A549 (cell line): ENCODE measurements at regions not wholly inside any gene's neighbourhood (a gene's known extent, or its start where the extent isn't known, plus 50 kb on each side); places are given as distances from the start of the nearest gene placed in this dataset.

ENCODE experiments used
- ATAC-seq, 2 experiments: fragments of 200-7000 bp in 1 of 2; fragments of >200 bp in 1 of 2; cut with Nextera tagmentation in 1 of 2; cut with Tn5 transposase in 1 of 2; 3 replicates each; pipeline versions ENCODE4 v1.8.0 to v1.9.1; 2018 to 2020; ENCODE audit warnings: mild to moderate bottlenecking in 1 of 2, moderate library complexity in 1 of 2
- CTCF ChIA-PET: fragments of 300-600 bp; sonication (Branson Sonifier 250); formaldehyde crosslinking; extraction: SDS; loops from one replicate; lab custom pipeline; 2021; ENCODE audit warnings: antibody characterized with exemption, inconsistent platforms; lab: Yijun Ruan, JAX
- POLR2A ChIA-PET: fragments of 350-600 bp; formaldehyde crosslinking; extraction: SDS; loops from one replicate; lab custom pipeline; 2021; ENCODE audit warnings: antibody characterized with exemption, inconsistent platforms; lab: Yijun Ruan, JAX
- DNase-seq, 2 experiments: peaks; one replicate each; pipeline versions ENCODE4 v3.0.0 to v3.0.0-alpha.2; 2011 to 2016; ENCODE audit warnings: low read depth in 1 of 2, low spot score in 1 of 2
- FAIRE-seq: peaks from 2 replicates; lab custom pipeline; 2011; peaks lifted over from hg19 to GRCh38; lab: Jason Lieb, UNC
- H3K27ac ChIP-seq, 2 experiments: fragments of >200 bp; sonication (Bioruptor Twin); formaldehyde crosslinking; 3 replicates each; pipeline ENCODE4 v1.5.1; 2016 to 2017
- H3K4me1 ChIP-seq: fragments of >200 bp; sonication (Bioruptor Twin); formaldehyde crosslinking; 3 replicates; pipeline ENCODE4 v1.6.1; 2016
- H3K4me2 ChIP-seq: fragments of >200 bp; sonication (Bioruptor Twin); formaldehyde crosslinking; 3 replicates; pipeline ENCODE4 v1.6.1; 2016
- H3K4me3 ChIP-seq: fragments of >200 bp; sonication (Bioruptor Twin); formaldehyde crosslinking; 3 replicates; pipeline ENCODE4 v1.5.1; 2016
- H3K9me3 ChIP-seq: fragments of >200 bp; sonication (Bioruptor Twin); formaldehyde crosslinking; 3 replicates; pipeline ENCODE4 v1.6.1; 2016
- BHLHE40 ChIP-seq: IDR thresholded peaks from 2 replicates; pipeline ENCODE4 v1.6.1; 2012; ENCODE audit warnings: low read depth, low read length, inconsistent platforms
- CEBPB ChIP-seq, 2 experiments: fragments of >200 bp in 1 of 2; sonication (Bioruptor Twin) in 1 of 2; formaldehyde crosslinking in 1 of 2; IDR thresholded peaks; 2 replicates each; pipeline ENCODE4 v1.6.1; 2012 to 2016
- CHD4 ChIP-seq: fragments of 200-600 bp; sonication (generic); IDR thresholded peaks from 2 replicates; pipeline ENCODE4 v1.6.1; 2016; ENCODE audit warnings: antibody characterized with exemption, mild to moderate bottlenecking, borderline replicate concordance
- EHF ChIP-seq: fragments of 250-450 bp; sonication (Bioruptor Pico); IDR thresholded peaks from 2 replicates; pipeline ENCODE4 v1.5.0; 2020; ENCODE audit warnings: mild to moderate bottlenecking
- GATA3 ChIP-seq: IDR thresholded peaks from 2 replicates; pipeline ENCODE4 v1.6.1; 2012; ENCODE audit warnings: borderline replicate concordance
- HDAC2 ChIP-seq: fragments of 200-600 bp; sonication (generic); IDR thresholded peaks from 2 replicates; pipeline ENCODE4 v1.6.1; 2016
- HOXB5 ChIP-seq: fragments of 250-450 bp; sonication (Bioruptor Pico); IDR thresholded peaks from 2 replicates; pipeline ENCODE4 v1.5.0; 2020; ENCODE audit warnings: mild to moderate bottlenecking, moderate library complexity
- MAFK ChIP-seq: fragments of 450-650 bp; IDR thresholded peaks from 2 replicates; pipeline ENCODE4 v1.6.1; 2014; ENCODE audit not compliant: partially characterized antibody
- MAZ ChIP-seq: fragments of 150-350 bp; IDR thresholded peaks from 2 replicates; pipeline ENCODE4 v1.6.1; 2014; ENCODE audit warnings: antibody characterized with exemption, low read depth, low read length, borderline replicate concordance
- NFE2L2 ChIP-seq: fragments of 150-350 bp; conservative IDR thresholded peaks from 2 replicates; pipeline ENCODE4 v1.6.1; 2014; ENCODE audit warnings: low read length
- NR3C1 ChIP-seq: fragments of >200 bp; sonication (Bioruptor Twin); formaldehyde crosslinking; IDR thresholded peaks from 3 replicates; pipeline ENCODE4 v1.6.1; 2017
- POLR2AphosphoS2 ChIP-seq: conservative IDR thresholded peaks from 2 replicates; pipeline ENCODE4 v1.6.1; 2012; ENCODE audit warnings: low read length, improper control_type of control experiment, inconsistent platforms
- TFCP2L1 ChIP-seq: fragments of 250-450 bp; sonication (Bioruptor Pico); IDR thresholded peaks from 2 replicates; pipeline ENCODE4 v1.5.0; 2021; ENCODE audit warnings: mild to moderate bottlenecking
- WGBS: methylation state at CpG from one replicate; pipeline ENCODE4 v1.1.6; 2017; ENCODE audit errors: missing lambda C conversion rate; 5-methylcytosine and 5-hydroxymethylcytosine counted together
- TF ChIP-seq, protein P1 (sequence below): IDR thresholded peaks from 2 replicates; pipeline ENCODE4 v1.6.1; 2012
- TF ChIP-seq, protein P2 (sequence below): IDR thresholded peaks from 2 replicates; pipeline ENCODE4 v1.6.1; 2012; ENCODE audit warnings: low read depth, borderline replicate concordance
- TF ChIP-seq, protein P3 (sequence below): fragments of 250-450 bp; sonication (Bioruptor Pico); IDR thresholded peaks from 2 replicates; pipeline ENCODE4 v1.5.0; 2021; ENCODE audit warnings: mild to moderate bottlenecking, moderate library complexity, borderline replicate concordance

DNA sequence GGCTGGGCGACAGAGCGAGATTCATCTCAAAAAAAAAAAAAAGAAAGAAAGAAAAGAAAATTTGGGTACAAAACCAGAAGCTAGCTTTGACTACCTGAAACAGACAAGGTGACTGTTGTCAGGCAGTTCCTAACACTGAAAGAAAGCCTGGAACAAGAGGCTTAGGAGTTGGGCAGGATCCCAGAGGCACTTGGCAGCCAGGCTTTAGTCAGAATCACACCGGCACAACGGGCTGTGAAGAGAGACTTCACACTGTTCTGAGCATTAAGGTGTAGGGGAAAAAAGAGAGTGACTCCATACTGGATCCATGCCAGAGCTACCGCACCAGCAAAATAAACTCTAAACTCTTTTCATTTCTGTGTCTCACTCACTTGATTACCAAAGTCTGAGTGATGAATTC lies 130.8 kb downstream of the ZNF467 start:
- Histone ChIP-seq H3K27ac (no peak overlapping the region), H3K4me2 (no peak overlapping the region), H3K4me3 (no peak overlapping the region), H3K9me3 (no peaks in the 10 kb centered on the region), H3K4me1 (no peaks in the 10 kb centered on the region)
- ChIA-PET CTCF (interaction anchor here (1.0 to 1.7 kb wide), 3 partner anchors 18 to 20 kb away, joined by 3 to 4 read pairs (median 3); no protein-coding TSS in a partner anchor), POLR2A (no interaction called here)
- DNase-seq (no peak), ATAC-seq (no peak), FAIRE-seq (no peak)
- TF ChIP-seq EHF, result no peak
- TF ChIP-seq MAZ, result no peak
- no peak for TF ChIP-seq NFE2L2
- no peak for TF ChIP-seq MAFK
- no peak for TF ChIP-seq CHD4
- TF ChIP-seq, protein P1, sequence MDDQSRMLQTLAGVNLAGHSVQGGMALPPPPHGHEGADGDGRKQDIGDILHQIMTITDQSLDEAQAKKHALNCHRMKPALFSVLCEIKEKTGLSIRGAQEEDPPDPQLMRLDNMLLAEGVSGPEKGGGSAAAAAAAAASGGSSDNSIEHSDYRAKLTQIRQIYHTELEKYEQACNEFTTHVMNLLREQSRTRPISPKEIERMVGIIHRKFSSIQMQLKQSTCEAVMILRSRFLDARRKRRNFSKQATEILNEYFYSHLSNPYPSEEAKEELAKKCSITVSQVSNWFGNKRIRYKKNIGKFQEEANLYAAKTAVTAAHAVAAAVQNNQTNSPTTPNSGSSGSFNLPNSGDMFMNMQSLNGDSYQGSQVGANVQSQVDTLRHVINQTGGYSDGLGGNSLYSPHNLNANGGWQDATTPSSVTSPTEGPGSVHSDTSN, result no peak
- no peak for TF ChIP-seq HOXB5 (CRISPR knock-in tag)
- TF ChIP-seq BHLHE40, result no peak
- no peak for TF ChIP-seq NR3C1
- no peak for TF ChIP-seq TFCP2L1 (CRISPR knock-in tag)
- TF ChIP-seq CEBPB (IDR thresholded peaks at IDR 0.05), result no peak
- no peak for TF ChIP-seq HDAC2
- WGBS, result 66% methylated on average over 4 of the region's 5 CpGs

DNA sequence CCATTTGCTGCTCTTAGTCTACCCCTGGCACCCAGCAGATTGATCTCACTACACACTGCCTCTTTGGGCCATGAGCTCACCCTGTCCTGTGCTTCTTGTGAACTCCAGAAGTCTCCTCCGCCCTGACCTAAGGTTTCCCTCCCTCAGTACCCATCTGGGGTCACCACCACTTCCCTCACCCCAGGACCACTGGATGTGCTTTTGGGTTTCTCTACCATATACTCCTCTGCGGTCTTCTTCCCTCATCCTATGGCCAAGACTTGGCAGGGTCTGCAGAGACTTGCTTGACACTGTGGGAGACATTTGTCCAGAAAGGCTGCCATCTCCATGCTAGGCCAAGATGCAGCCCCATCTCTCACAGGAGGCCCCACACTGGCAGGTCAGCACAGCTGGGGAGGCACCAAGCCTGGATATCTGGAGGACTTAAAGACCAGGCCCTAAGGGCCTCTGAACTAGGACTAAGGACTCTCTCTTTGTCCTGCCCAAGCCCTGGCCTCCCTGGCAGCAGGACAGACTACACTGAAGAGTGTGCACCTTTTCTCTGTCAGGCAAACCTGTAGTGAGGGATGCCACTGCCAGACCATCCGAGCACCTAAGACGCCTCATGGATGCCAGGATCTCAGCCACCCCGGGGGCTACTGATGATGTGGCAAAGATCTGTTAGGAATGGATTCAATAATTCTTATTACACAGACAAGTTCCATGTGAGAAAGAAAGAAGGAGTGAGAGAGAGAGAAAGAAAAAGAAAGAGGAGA lies 134.6 kb downstream of the ZNF467 start:
- ATAC-seq (no peak), DNase-seq (no peak), FAIRE-seq (no peak)
- ChIA-PET CTCF (interaction anchor here (0.8 to 1.6 kb wide), 3 partner anchors 13 to 103 kb away, joined by 4 to 7 read pairs (median 6); no protein-coding TSS in a partner anchor), POLR2A (no interaction called here)
- no peak overlapping the region for H3K27ac ChIP-seq
- no peaks in the 10 kb centered on the region for H3K4me1 ChIP-seq
- H3K4me3 ChIP-seq, result no peak overlapping the region
- TF ChIP-seq, protein P2, sequence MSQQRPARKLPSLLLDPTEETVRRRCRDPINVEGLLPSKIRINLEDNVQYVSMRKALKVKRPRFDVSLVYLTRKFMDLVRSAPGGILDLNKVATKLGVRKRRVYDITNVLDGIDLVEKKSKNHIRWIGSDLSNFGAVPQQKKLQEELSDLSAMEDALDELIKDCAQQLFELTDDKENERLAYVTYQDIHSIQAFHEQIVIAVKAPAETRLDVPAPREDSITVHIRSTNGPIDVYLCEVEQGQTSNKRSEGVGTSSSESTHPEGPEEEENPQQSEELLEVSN, result no peak
- TF ChIP-seq BHLHE40, result no peak
- H3K9me3 ChIP-seq, result no peaks in the 10 kb centered on the region
- no peak overlapping the region for H3K4me2 ChIP-seq
- WGBS, result 62% methylated on average over 5 of the region's 5 CpGs

DNA sequence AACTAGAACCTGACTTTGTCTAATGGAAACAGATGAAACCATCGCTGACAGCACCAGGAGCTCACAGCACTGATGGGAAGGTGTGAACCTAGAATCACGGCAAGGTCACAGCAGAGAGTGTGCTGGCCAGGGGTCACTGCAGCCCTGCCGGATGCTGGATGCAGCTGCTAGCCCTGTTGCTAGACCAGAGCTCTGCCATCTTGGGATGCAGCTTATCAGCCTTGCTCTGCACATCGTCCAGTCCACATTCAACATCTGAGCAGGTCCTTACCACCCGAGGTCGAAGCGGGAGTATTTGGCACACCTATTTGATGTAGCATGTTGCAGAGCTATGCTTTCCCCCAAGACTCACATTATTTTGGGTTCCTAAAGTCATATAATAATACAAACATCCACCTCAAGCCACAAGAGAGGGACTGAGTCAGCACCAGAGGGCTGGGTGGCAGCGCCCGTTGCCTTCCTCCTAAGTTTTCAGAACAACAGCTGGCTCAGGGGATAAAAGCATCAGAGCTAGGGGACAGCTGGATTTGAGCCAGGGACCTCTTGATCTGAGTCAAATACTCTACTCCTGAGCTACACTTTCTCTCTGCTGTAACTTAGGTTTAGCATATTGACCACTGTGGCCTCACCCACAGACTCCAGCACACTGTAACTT lies 135.3 kb downstream of the ZNF467 start:
- DNase-seq (no peak), ATAC-seq (no peak), FAIRE-seq (no peak)
- H3K9me3 ChIP-seq, result no peaks in the 10 kb centered on the region
- ChIA-PET POLR2A (no interaction called here), CTCF (interaction anchor here (0.8 to 2.6 kb wide), 4 partner anchors 12 to 104 kb away, joined by 4 to 7 read pairs (median 6); no protein-coding TSS in a partner anchor)
- no peaks in the 10 kb centered on the region for H3K4me1 ChIP-seq
- H3K4me2 ChIP-seq, result no peak overlapping the region
- TF ChIP-seq POLR2AphosphoS2 (no peak), EHF (no peak), GATA3 (no peak), HOXB5 (CRISPR knock-in tag) (no peak)
- TF ChIP-seq, protein P3, sequence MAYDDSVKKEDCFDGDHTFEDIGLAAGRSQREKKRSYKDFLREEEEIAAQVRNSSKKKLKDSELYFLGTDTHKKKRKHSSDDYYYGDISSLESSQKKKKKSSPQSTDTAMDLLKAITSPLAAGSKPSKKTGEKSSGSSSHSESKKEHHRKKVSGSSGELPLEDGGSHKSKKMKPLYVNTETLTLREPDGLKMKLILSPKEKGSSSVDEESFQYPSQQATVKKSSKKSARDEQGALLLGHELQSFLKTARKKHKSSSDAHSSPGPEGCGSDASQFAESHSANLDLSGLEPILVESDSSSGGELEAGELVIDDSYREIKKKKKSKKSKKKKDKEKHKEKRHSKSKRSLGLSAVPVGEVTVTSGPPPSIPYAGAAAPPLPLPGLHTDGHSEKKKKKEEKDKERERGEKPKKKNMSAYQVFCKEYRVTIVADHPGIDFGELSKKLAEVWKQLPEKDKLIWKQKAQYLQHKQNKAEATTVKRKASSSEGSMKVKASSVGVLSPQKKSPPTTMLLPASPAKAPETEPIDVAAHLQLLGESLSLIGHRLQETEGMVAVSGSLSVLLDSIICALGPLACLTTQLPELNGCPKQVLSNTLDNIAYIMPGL, result no peak
- TF ChIP-seq, protein P2, result no peak
- H3K27ac ChIP-seq, result no peak overlapping the region
- 80% methylated on average over 9 of the region's 9 CpGs for WGBS
- no peak overlapping the region for H3K4me3 ChIP-seq
